ENCODE measurements at regions not wholly inside any gene's neighbourhood (a gene's known extent, or its start where the extent isn't known, plus 50 kb on each side); places are given as distances from the start of the nearest gene placed in this dataset.

- TF ChIP-seq CTCF (IDR thresholded peaks at IDR 0.05; ENCODE audit: insufficient read depth, low read depth, low read length) = no peak
- TF ChIP-seq EZH2 (IDR thresholded peaks at IDR 0.05; ENCODE audit: insufficient read depth, low read length) = no peak
Measured at GRCh38 chr1:61591351-61591750, 133.6 kb downstream of the TM2D1 start.
